WI38 (cell line): ENCODE measurements at regions not wholly inside any gene's neighbourhood (a gene's known extent, or its start where the extent isn't known, plus 50 kb on each side); places are given as distances from the start of the nearest gene placed in this dataset.

Experiments
- H3K4me3 ChIP-seq: 2 replicates; pipeline ENCODE4 v1.5.1; 2011; ENCODE audit warnings: low read depth, mild to moderate bottlenecking, control low read depth, low read length
- TF ChIP-seq, protein P1 (sequence below): IDR thresholded peaks from 2 replicates; pipeline ENCODE4 v1.5.1; 2012; ENCODE audit warnings: low read depth, mild to moderate bottlenecking, control low read depth, low read length

DNA sequence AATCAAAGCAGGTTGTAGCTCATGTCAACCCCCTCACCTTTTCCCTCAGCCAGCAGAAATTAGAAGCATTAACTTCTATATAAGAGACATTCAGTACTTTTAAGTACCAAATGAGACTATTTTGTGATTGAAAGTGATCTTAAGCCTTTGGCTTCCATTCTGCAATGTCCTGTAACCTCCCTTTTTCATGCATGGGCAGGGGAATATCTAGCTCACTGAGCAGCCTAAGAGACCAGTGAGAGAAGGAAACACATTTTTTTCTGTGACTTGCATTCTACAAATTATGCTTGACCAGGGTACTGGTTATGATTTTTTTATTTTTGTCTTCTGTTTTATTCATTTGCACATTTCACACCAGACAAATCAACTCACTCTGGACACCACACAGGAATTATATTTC is 369.6 kb downstream of the KCTD12 start:
- no peak overlapping the region for H3K4me3 ChIP-seq
- TF ChIP-seq, protein P1, sequence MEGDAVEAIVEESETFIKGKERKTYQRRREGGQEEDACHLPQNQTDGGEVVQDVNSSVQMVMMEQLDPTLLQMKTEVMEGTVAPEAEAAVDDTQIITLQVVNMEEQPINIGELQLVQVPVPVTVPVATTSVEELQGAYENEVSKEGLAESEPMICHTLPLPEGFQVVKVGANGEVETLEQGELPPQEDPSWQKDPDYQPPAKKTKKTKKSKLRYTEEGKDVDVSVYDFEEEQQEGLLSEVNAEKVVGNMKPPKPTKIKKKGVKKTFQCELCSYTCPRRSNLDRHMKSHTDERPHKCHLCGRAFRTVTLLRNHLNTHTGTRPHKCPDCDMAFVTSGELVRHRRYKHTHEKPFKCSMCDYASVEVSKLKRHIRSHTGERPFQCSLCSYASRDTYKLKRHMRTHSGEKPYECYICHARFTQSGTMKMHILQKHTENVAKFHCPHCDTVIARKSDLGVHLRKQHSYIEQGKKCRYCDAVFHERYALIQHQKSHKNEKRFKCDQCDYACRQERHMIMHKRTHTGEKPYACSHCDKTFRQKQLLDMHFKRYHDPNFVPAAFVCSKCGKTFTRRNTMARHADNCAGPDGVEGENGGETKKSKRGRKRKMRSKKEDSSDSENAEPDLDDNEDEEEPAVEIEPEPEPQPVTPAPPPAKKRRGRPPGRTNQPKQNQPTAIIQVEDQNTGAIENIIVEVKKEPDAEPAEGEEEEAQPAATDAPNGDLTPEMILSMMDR, result no peak

DNA sequence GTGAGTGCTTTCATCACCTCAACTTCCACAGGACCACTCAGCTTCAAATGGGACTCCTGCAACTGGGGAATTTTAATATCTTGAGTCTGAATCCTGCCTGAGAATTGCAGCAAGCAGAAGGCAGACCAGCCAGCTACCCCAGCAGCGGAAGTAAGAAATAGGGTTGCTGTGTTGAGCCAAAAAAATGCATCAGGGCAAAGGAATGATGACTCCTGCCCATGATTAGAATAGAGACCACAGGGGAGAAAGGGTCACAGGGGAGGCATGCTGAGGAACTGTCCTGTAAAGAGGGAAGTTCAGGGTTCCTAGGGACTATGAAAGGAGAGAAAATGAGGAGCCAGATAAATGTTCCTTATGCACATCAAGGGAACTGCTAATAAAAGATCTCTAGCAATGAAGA is 370.2 kb downstream of the KCTD12 start:
- TF ChIP-seq, protein P1, result no peak
- H3K4me3 ChIP-seq, result no peak overlapping the region

DNA sequence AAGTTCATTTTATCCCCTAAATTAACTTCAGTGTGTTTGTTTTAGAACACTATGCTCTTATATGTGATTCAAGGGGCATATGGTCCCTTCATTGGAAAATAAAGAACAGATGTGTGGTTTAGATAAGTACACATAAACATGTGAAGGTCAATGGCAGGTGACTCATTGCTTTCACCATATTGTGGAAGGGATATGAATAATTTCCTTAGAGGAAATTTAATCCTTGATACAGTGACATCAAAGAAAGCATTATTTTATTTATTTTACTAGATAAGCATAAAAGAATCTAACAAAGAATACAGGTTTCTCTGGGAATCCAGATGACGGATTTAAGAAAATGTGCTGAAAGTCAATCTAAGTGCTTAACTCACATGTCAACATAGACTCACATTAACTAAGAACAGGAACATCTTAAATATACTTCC is 373.5 kb downstream of the KCTD12 start:
- TF ChIP-seq, protein P1, result no peak
- no peak overlapping the region for H3K4me3 ChIP-seq

DNA sequence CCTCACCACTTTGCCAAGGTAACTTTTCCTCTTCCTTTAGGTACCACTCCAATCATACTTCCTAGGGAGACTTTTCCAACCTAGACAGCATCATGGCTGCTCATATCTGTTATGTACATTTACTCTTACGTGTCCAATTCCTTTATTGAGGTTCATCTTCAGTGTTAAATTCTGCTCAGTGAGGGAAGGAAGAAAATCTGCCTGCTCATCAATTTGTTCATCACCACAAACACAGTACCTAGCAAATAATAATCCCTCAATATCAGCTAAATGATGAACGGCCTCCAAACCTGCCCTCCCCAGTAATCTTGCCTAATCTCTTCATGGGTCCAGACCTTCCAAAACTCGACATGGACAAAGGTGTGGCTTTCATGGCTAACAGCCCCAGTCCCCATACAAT is 380.8 kb downstream of the KCTD12 start:
- TF ChIP-seq, protein P1, result no peak
- H3K4me3 ChIP-seq, result no peak overlapping the region

DNA sequence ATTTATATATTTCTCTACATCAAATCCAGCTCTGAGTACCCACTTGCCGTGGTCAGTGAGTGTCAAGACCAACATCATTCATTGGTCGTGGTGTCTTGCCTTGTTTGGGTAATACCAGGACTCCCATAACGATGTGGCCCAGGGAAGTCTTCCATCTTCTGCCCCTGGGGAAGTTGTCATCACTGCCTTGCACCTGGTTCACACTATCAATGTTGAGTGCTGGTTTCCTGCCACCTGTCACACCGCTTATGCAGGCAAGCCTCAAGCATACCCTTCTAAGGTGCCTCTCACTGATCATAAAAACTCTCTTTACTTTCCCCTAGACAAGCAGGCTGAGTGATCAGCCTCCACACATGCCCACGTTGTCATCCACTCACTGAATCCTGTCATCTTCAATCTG is 382.4 kb downstream of the KCTD12 start:
- TF ChIP-seq, protein P1, result no peak
- no peak overlapping the region for H3K4me3 ChIP-seq

DNA sequence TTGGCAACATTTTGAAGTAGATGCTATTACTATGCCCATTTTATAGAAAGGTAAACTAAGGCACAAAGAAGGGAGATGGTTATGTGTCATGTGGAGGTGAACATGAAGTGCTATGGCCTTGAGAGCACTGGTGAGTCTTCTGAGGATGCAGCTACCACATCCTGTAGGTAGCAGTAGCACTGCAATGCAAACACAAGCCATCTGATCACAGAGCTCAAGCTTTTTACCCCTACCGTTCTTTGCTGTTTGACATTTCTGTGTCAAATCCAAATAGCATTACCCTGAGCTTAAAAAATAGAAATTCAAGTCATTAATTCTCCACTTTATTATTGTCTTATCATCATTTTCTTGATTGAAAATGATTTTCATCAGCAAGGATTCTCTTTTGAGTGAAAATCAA is 382.9 kb downstream of the KCTD12 start:
- TF ChIP-seq, protein P1, result no peak
- H3K4me3 ChIP-seq, result no peak overlapping the region

DNA sequence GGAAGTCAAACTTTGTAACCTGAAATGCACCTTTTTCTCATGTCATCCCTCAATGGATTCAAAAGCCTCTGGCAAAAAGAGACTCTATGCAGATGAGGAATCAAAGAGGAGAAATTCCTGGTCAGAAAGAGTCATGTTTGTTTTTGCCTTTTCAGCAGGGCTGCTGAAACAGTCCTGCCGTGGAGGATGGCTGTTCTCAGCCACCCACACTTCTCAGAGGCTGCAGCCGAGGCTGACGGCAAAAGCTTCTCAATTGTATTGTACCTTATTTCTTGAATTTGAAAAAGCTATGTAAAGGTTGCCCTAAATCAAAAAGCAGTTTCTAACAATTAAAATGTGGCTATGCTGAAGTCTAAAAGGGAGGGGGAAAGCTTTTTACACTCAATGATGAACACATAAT is 385.3 kb downstream of the KCTD12 start:
- TF ChIP-seq, protein P1, result no peak

More for the DNA sequence above, 385.3 kb downstream of the KCTD12 start:
- no peak overlapping the region for H3K4me3 ChIP-seq
